Heart left ventricle (tissue), 13 donors: ENCODE measurements at regions not wholly inside any gene's neighbourhood (a gene's known extent, or its start where the extent isn't known, plus 50 kb on each side); places are given as distances from the start of the nearest gene placed in this dataset.

Source experiments
- CTCF ChIP-seq, 12 donors: fragments of 200-600 bp; sonication (generic) in 4 of 12; IDR thresholded peaks; one replicate each; pipeline versions ENCODE4 v1.5.0 to v1.8.0; 2018 to 2022; ENCODE audit warnings: antibody characterized with exemption in 12 of 12, mild to moderate bottlenecking in 5 of 12
- POLR2A ChIP-seq, 2 donors: fragments of 450-650 bp; IDR thresholded peaks; one replicate each; pipeline ENCODE4 v1.6.1; 2017; ENCODE audit warnings: antibody characterized with exemption in 2 of 2, mild to moderate bottlenecking in 2 of 2, moderate library complexity in 2 of 2
- donor health status: ischemic (EF 13 %, LVEDD 7.1; RV severe dilation, severe dysfunction).
- donor health status: DM: no; HTN: yes; CAD: no.
- donor health status: DM: no; HTN: no; CAD: no.
- donor health status: ischemic (EF 25% LVEDD 6.9; RV normal size, moderate dysfunction).
- donor health status: ischemic (EF 25% LVEDD 5.7; RV mildly dilated, moderate dysfunction).
- donor health status: ischemic (EF 35%, LVEDD 5.7; RV mildly dilated, moderate dysfunction).
- donor health status: nonischemic (EF 11% LVEDD 7.7; RV severe dilation, severe dysfunction).
- donor health status: DM: yes; HTN: yes; CAD: no.
- donor health status: PGD.
- donor health status: ischemic (EF 29% LVEDD 5.4; RV normal size, mild dysfunction).
- donor health status: nonischemic (EF 23%, LVEDD 6.1; RV moderate dilation, normal function).

- TF ChIP-seq CTCF (IDR thresholded peaks at IDR 0.05): no peak
- no peak for TF ChIP-seq POLR2A (IDR thresholded peaks at IDR 0.05)
Measured at GRCh38 chr15:95601525-95601924, 729.0 kb upstream of the NR2F2 start.
